ENCODE measurements at regions not wholly inside any gene's neighbourhood (a gene's known extent, or its start where the extent isn't known, plus 50 kb on each side); places are given as distances from the start of the nearest gene placed in this dataset.
"Not testable (repeated sequence)": the region's sequence is repeated elsewhere in the genome, so short reads cannot be mapped to it uniquely, and the experiment has no call there.

GRCh38 chr10:28733245-28733644 is 55.9 kb downstream of the BAMBI start:
- DNase-seq (ENCODE audit: low spot score): no peak

GRCh38 chr10:28733647-28734046 is 56.3 kb downstream of the BAMBI start:
- no peak for DNase-seq (ENCODE audit: low spot score)

GRCh38 chr10:28734938-28735759 is 57.8 kb downstream of the BAMBI start:
- DNase-seq (ENCODE audit: low spot score): no peak

GRCh38 chr10:28737096-28737495 is 59.8 kb downstream of the BAMBI start:
- DNase-seq (ENCODE audit: low spot score): no peak

GRCh38 chr10:28738200-28738599 is 60.9 kb downstream of the BAMBI start:
- peak; percentile 6 for DNase-seq (ENCODE audit: low spot score)

GRCh38 chr10:28743576-28743975 is 66.3 kb downstream of the BAMBI start:
- no peak for DNase-seq (ENCODE audit: low spot score)

GRCh38 chr10:28744069-28744768 is 66.9 kb downstream of the BAMBI start:
- DNase-seq (ENCODE audit: low spot score): no peak

- no peak for DNase-seq (ENCODE audit: low spot score)
These were observed 77.8 kb downstream of the BAMBI start for GRCh38 chr10:28754930-28755718.

GRCh38 chr10:28761084-28761846 is 83.9 kb downstream of the BAMBI start:
- no peak for DNase-seq (ENCODE audit: low spot score)

GRCh38 chr10:28763471-28764170 is 86.3 kb downstream of the BAMBI start:
- DNase-seq (ENCODE audit: low spot score): no peak

- no peak for DNase-seq (ENCODE audit: low spot score)
These were observed 88.3 kb downstream of the BAMBI start for GRCh38 chr10:28765641-28766040.

- no peak for DNase-seq (ENCODE audit: low spot score)
These were observed 90.9 kb downstream of the BAMBI start for GRCh38 chr10:28768227-28768626.

GRCh38 chr10:28769091-28769604 is 91.8 kb downstream of the BAMBI start:
- no peak for DNase-seq (ENCODE audit: low spot score)

GRCh38 chr10:28771580-28772090 is 94.3 kb downstream of the BAMBI start:
- DNase-seq (ENCODE audit: low spot score): not testable (repeated sequence)

- no peak for DNase-seq (ENCODE audit: low spot score)
These were observed 97.0 kb downstream of the BAMBI start for GRCh38 chr10:28774051-28774995.

GRCh38 chr10:28775773-28776172 is 98.5 kb downstream of the BAMBI start:
- no peak for DNase-seq (ENCODE audit: low spot score)

GRCh38 chr10:28776519-28776918 is 99.2 kb downstream of the BAMBI start:
- DNase-seq (ENCODE audit: low spot score): no peak

GRCh38 chr10:28777911-28778310 is 100.6 kb downstream of the BAMBI start:
- DNase-seq (ENCODE audit: low spot score): no peak

- DNase-seq (ENCODE audit: low spot score): no peak
These were observed 101.2 kb downstream of the BAMBI start for GRCh38 chr10:28778524-28778923.

GRCh38 chr10:28781296-28781695 is 104.0 kb downstream of the BAMBI start:
- DNase-seq (ENCODE audit: low spot score): no peak

Measured in NAMALWA (cell line).